Trophoblast cell (in vitro differentiated cells and primary cell): ENCODE measurements at regions not wholly inside any gene's neighbourhood (a gene's known extent, or its start where the extent isn't known, plus 50 kb on each side); places are given as distances from the start of the nearest gene placed in this dataset.

ENCODE experiments used
- DNase-seq, 2 donors: peaks; one replicate each; pipeline ENCODE4 v3.0.0-alpha.2; 2016
- H2AFZ ChIP-seq: 2 replicates; pipeline ENCODE4 v1.6.1; 2013; ENCODE audit warnings: low read length, moderate library complexity, mild to moderate bottlenecking; ENCODE audit not compliant: insufficient read depth, poor library complexity
- H2AK5ac ChIP-seq: 2 replicates; pipeline ENCODE4 v1.6.1; 2013; ENCODE audit warnings: mild to moderate bottlenecking, low read length
- H2BK120ac ChIP-seq: 2 replicates; pipeline ENCODE4 v1.6.1; 2013; ENCODE audit warnings: low read length, mild to moderate bottlenecking, moderate library complexity; ENCODE audit not compliant: insufficient read depth, poor library complexity
- H2BK12ac ChIP-seq: 2 replicates; pipeline ENCODE4 v1.6.1; 2013; ENCODE audit warnings: mild to moderate bottlenecking, low read length, moderate library complexity
- H2BK5ac ChIP-seq: 2 replicates; pipeline ENCODE4 v1.6.1; 2013; ENCODE audit warnings: low read length, low read depth, moderate library complexity, mild to moderate bottlenecking; ENCODE audit not compliant: poor library complexity
- H3K14ac ChIP-seq: 2 replicates; pipeline ENCODE4 v1.6.1; 2013; ENCODE audit warnings: mild to moderate bottlenecking, low read length
- H3K18ac ChIP-seq: 2 replicates; pipeline ENCODE4 v1.6.1; 2013; ENCODE audit warnings: mild to moderate bottlenecking, low read length
- H3K23ac ChIP-seq: 2 replicates; pipeline ENCODE4 v1.6.1; 2013; ENCODE audit warnings: low read length
- H3K27ac ChIP-seq: 2 replicates; pipeline ENCODE4 v1.5.1; 2013; ENCODE audit warnings: low read depth, mild to moderate bottlenecking, inconsistent platforms, low read length, moderate library complexity
- H3K27me3 ChIP-seq: 2 replicates; pipeline ENCODE4 v1.6.1; 2013; ENCODE audit warnings: inconsistent platforms, mild to moderate bottlenecking, low read length, moderate library complexity; ENCODE audit not compliant: insufficient read depth
- H3K36me3 ChIP-seq, 2 experiments: 1 replicate in 1 of 2; 2 replicates in 1 of 2; pipeline ENCODE4 v1.6.1; 2013; ENCODE audit warnings: low read length in 2 of 2, mild to moderate bottlenecking in 2 of 2, moderate library complexity in 1 of 2; ENCODE audit not compliant: insufficient read depth in 2 of 2, control insufficient read depth in 1 of 2
- H3K4ac ChIP-seq: 2 replicates; pipeline ENCODE4 v1.6.1; 2013; ENCODE audit warnings: low read depth, mild to moderate bottlenecking, low read length, moderate library complexity
- H3K4me1 ChIP-seq, 2 experiments: 1 replicate in 1 of 2; 2 replicates in 1 of 2; pipeline ENCODE4 v1.6.1; 2013; ENCODE audit warnings: low read length in 2 of 2, mild to moderate bottlenecking in 2 of 2, moderate library complexity in 1 of 2; ENCODE audit not compliant: insufficient read depth in 2 of 2, control insufficient read depth in 1 of 2
- H3K4me2 ChIP-seq: 2 replicates; pipeline ENCODE4 v1.6.1; 2013; ENCODE audit warnings: inconsistent platforms, mild to moderate bottlenecking, low read length, moderate library complexity
- H3K4me3 ChIP-seq: 2 replicates; pipeline ENCODE4 v1.5.1; 2013; ENCODE audit warnings: mild to moderate bottlenecking, low read depth, low read length, inconsistent platforms
- H3K79me1 ChIP-seq: one replicate; pipeline ENCODE4 v1.6.1; 2013; ENCODE audit warnings: low read length
- H3K79me2 ChIP-seq: 2 replicates; pipeline ENCODE4 v1.6.1; 2013; ENCODE audit warnings: low read length, mild to moderate bottlenecking; ENCODE audit not compliant: control insufficient read depth, insufficient read depth, poor library complexity
- H3K9ac ChIP-seq: 2 replicates; pipeline ENCODE4 v1.6.1; 2013; ENCODE audit warnings: mild to moderate bottlenecking, low read length
- H3K9me3 ChIP-seq: 2 replicates; pipeline ENCODE4 v1.6.1; 2013; ENCODE audit warnings: low read depth, mild to moderate bottlenecking, control low read depth, inconsistent platforms, low read length; ENCODE audit not compliant: insufficient read depth
- H4K12ac ChIP-seq: 2 replicates; pipeline ENCODE4 v1.6.1; 2013; ENCODE audit warnings: low read depth, mild to moderate bottlenecking, low read length, moderate library complexity
- H4K8ac ChIP-seq: 2 replicates; pipeline ENCODE4 v1.6.1; 2013; ENCODE audit warnings: low read depth, mild to moderate bottlenecking, low read length, moderate library complexity
- H4K91ac ChIP-seq: one replicate; pipeline ENCODE4 v1.6.1; 2013; ENCODE audit warnings: low read depth, mild to moderate bottlenecking, low read length, moderate library complexity
- WGBS: extraction: QIAGEN DNeasy Blood & Tissue Kit; methylation state at CpG from one replicate; pipeline ENCODE4 v1.1.7; 2013; ENCODE audit warnings: missing lambda C conversion rate; ENCODE audit not compliant: insufficient read length, insufficient coverage; ENCODE audit errors: extremely low coverage; 5-methylcytosine and 5-hydroxymethylcytosine counted together

DNA sequence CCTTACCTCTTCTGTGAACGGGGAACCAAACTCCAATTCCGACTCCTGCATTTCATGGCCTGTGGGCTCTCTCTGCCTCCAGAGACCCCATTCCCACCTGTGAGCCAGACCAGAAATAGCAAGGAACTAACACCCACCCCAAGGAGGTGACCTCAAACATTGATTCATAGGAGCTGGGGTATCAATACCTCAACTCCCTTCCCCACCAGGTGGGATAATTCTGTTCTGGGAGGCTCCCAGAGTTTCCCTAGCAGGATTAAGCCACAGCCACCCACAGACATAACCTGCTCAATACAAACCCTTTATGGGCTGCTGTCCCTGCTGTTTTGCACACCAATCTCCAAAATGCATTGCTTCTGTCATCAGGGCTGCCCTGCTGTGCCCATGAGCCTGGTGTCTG is 59.6 kb upstream of the FOXF1 start:
- Histone ChIP-seq H3K4me3 (no peak overlapping the region), H3K79me1 (no peaks in the 10 kb centered on the region), H2BK5ac (no peak overlapping the region), H3K9ac (no peak overlapping the region), H3K18ac (no peak overlapping the region), H4K12ac (no peak overlapping the region), H2BK12ac (no peak overlapping the region), H3K79me2 (no peaks in the 10 kb centered on the region), H3K36me3 (no peaks in the 10 kb centered on the region), H2AK5ac (no peak overlapping the region), H3K9me3 (peaks cover 8% of the 10 kb centered on the region), H2BK120ac (no peak overlapping the region), H3K4me2 (no peak overlapping the region), H2AFZ (no peak overlapping the region), H3K14ac (no peak overlapping the region), H3K27me3 (no peaks in the 10 kb centered on the region), H4K8ac (no peak overlapping the region), H3K4me1 (no peaks in the 10 kb centered on the region), H3K4ac (no peak overlapping the region), H4K91ac (no peak overlapping the region), H3K23ac (no peak overlapping the region), H3K27ac (no peak overlapping the region)
- DNase-seq: no peak
- WGBS: no CpG with 5 or more reads among the region's 2 CpGs

GRCh38 chr16:86452451-86452850 is 57.9 kb upstream of the FOXF1 start:
- Histone ChIP-seq H4K91ac (no peak overlapping the region), H3K79me1 (no peaks in the 10 kb centered on the region), H3K9ac (no peak overlapping the region), H4K12ac (no peak overlapping the region), H2AK5ac (no peak overlapping the region), H3K27me3 (no peaks in the 10 kb centered on the region), H3K4me1 (no peaks in the 10 kb centered on the region), H3K14ac (no peak overlapping the region), H3K4ac (no peak overlapping the region), H2BK5ac (no peak overlapping the region), H2AFZ (no peak overlapping the region), H3K36me3 (no peaks in the 10 kb centered on the region), H3K9me3 (peaks cover 7% of the 10 kb centered on the region), H3K4me3 (no peak overlapping the region), H3K23ac (no peak overlapping the region), H3K18ac (no peak overlapping the region), H2BK12ac (no peak overlapping the region), H3K27ac (no peak overlapping the region), H4K8ac (no peak overlapping the region), H3K79me2 (no peaks in the 10 kb centered on the region), H3K4me2 (no peak overlapping the region), H2BK120ac (no peak overlapping the region)
- DNase-seq: no peak
- no CpG with 5 or more reads among the region's 2 CpGs for WGBS

DNA sequence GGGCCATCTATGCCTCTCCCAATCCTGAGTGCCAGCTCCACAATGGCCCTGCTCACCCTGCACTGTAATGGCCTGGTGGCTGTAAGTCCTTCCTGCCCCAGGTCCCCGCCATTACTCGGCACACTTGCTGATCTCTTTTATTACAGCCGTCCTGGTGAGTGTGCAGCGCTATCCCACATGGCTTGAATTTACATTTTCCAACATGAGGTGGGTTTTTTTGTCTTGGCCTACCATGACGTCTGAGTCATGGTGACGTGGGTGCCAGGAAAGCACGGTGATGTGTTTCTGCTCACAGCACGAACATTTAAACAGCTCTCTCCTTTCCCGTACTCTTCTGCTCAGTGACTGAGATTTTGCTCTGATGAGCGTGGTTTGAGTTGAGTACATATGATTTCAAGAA is 55.2 kb upstream of the FOXF1 start:
- Histone ChIP-seq H3K4me3 (no peak overlapping the region), H2AFZ (no peak overlapping the region), H3K9ac (no peak overlapping the region), H3K18ac (no peak overlapping the region), H2BK12ac (no peak overlapping the region), H3K4me1 (no peaks in the 10 kb centered on the region), H2BK120ac (no peak overlapping the region), H2AK5ac (no peak overlapping the region), H3K79me1 (no peaks in the 10 kb centered on the region), H3K36me3 (no peaks in the 10 kb centered on the region), H3K27ac (no peak overlapping the region), H3K14ac (no peak overlapping the region), H4K12ac (no peak overlapping the region), H3K4me2 (no peak overlapping the region), H3K9me3 (peaks cover 6% of the 10 kb centered on the region), H4K91ac (no peak overlapping the region), H3K79me2 (no peaks in the 10 kb centered on the region), H4K8ac (no peak overlapping the region), H3K27me3 (no peaks in the 10 kb centered on the region), H3K4ac (no peak overlapping the region), H2BK5ac (no peak overlapping the region), H3K23ac (no peak overlapping the region)
- no peak for DNase-seq
- no CpG with 5 or more reads among the region's 10 CpGs for WGBS

DNA sequence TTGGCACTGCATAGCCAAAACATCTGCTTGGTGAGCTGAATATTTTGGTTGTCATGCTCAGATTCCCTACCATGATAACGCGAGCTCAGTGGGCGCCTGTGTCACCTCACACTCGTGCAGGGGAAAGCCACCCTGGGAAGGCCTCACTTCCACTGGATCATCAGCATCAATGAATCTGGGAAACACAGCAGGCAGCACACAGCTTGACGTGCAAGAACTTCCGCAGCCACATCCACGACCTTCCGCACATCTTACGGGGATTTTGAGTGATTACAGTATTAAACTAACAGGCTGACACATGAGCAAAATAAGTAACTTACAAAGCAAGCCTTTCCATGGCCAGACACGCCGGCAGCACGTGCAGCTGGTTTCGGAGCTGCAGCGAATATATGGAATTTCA is 54.7 kb upstream of the FOXF1 start:
- DNase-seq: no peak
- H3K14ac ChIP-seq: no peak overlapping the region
- WGBS: no CpG with 5 or more reads among the region's 14 CpGs
- no peak overlapping the region for H2BK12ac ChIP-seq
- no peak overlapping the region for H3K18ac ChIP-seq
- no peaks in the 10 kb centered on the region for H3K27me3 ChIP-seq
- no peaks in the 10 kb centered on the region for H3K36me3 ChIP-seq
- H2BK5ac ChIP-seq: no peak overlapping the region
- no peak overlapping the region for H2AK5ac ChIP-seq
- no peak overlapping the region for H3K4me2 ChIP-seq
- H3K4ac ChIP-seq: no peak overlapping the region
- no peaks in the 10 kb centered on the region for H3K79me1 ChIP-seq
- no peak overlapping the region for H2AFZ ChIP-seq
- H3K27ac ChIP-seq: no peak overlapping the region
- no peak overlapping the region for H4K12ac ChIP-seq
- no peaks in the 10 kb centered on the region for H3K4me1 ChIP-seq
- H3K9me3 ChIP-seq: peaks cover 9% of the 10 kb centered on the region
- no peak overlapping the region for H3K4me3 ChIP-seq
- H3K9ac ChIP-seq: no peak overlapping the region
- H2BK120ac ChIP-seq: no peak overlapping the region
- H3K23ac ChIP-seq: no peak overlapping the region
- H4K8ac ChIP-seq: no peak overlapping the region
- H4K91ac ChIP-seq: no peak overlapping the region
- no peaks in the 10 kb centered on the region for H3K79me2 ChIP-seq
